ENCODE measurements at regions not wholly inside any gene's neighbourhood (a gene's known extent, or its start where the extent isn't known, plus 50 kb on each side); places are given as distances from the start of the nearest gene placed in this dataset.

DNA sequence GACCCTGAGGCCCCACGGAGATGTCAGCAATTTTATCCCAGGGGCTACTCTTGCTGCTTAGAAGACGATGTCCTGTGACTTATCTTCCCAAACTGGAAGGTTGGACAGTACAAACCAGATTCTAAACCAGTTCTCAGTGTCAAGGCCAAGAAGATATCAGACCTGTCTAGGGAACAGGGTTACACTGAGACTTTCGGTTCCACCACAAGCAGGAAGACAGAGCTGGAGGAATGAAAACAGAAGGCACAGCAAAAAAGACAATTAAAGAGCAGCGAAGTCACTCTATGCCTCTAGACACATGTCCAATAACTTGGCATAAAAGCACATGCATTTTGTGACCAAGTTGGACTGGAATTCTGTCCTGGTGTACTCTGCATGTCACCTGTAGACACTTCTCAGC lies 73.4 kb upstream of the TMEM252 start:
- TF ChIP-seq POLR2A (IDR thresholded peaks at IDR 0.05; ENCODE audit: low read depth, low read length) = no peak
- TF ChIP-seq MYC (IDR thresholded peaks at IDR 0.05; ENCODE audit: low read depth, low read length) = no peak

Data from endothelial cell of umbilical vein (primary cell).